ENCODE measurements at regions not wholly inside any gene's neighbourhood (a gene's known extent, or its start where the extent isn't known, plus 50 kb on each side); places are given as distances from the start of the nearest gene placed in this dataset.

GRCh38 chr15:69991551-69991980 is 106.2 kb downstream of the TLE3 start:
- TF ChIP-seq CTCF (conservative IDR thresholded peaks at IDR 0.05; ENCODE audit: low read length) (no peak), EZH2phosphoT487 (IDR thresholded peaks at IDR 0.05; ENCODE audit: borderline replicate concordance, low read depth, low read length) (no peak)
